A673 (cell line): ENCODE measurements at regions not wholly inside any gene's neighbourhood (a gene's known extent, or its start where the extent isn't known, plus 50 kb on each side); places are given as distances from the start of the nearest gene placed in this dataset.

Experiments
- BruUV-seq: library from RNA; stranded (reverse); fragments of 400-500 nt; replicated peaks from 2 replicates; lab custom pipeline; 2021; lab: Mats Ljungman, UMichigan
- CTCF ChIA-PET: fragments of 300-600 bp; sonication (Branson Sonifier 250); formaldehyde crosslinking; loops from one replicate; lab custom pipeline; 2022; ENCODE audit warnings: antibody characterized with exemption; lab: Charles Lee
- POLR2A ChIA-PET: fragments of 300-600 bp; sonication (Branson Sonifier 250); formaldehyde crosslinking; loops from one replicate; lab custom pipeline; 2022; ENCODE audit warnings: antibody characterized with exemption; ENCODE audit not compliant: low non-redundant PET; lab: Charles Lee
- DNase-seq: peaks from one replicate; pipeline ENCODE4 v3.0.0-alpha.2; 2015; ENCODE audit warnings: low spot score
- H3K27ac ChIP-seq: fragments of 200-600 bp; sonication (generic); 2 replicates; pipeline ENCODE4 v1.5.1; 2016; ENCODE audit warnings: mixed run types, low read depth, mild to moderate bottlenecking, mixed read lengths, antibody characterized with exemption, low read length; ENCODE audit not compliant: poor library complexity, severe bottlenecking
- H3K27me3 ChIP-seq: fragments of 200-600 bp; sonication (generic); replicated peaks from 2 replicates; pipeline ENCODE4 v1.6.1; 2017; ENCODE audit warnings: mixed run types, low read depth, mild to moderate bottlenecking, mixed read lengths, antibody characterized with exemption, low read length; ENCODE audit not compliant: insufficient read depth, poor library complexity
- H3K36me3 ChIP-seq: fragments of 200-600 bp; sonication (generic); 2 replicates; pipeline ENCODE4 v1.6.1; 2016; ENCODE audit warnings: mixed run types, mild to moderate bottlenecking, mixed read lengths, antibody characterized with exemption, low read length; ENCODE audit not compliant: insufficient read depth, poor library complexity, severe bottlenecking
- H3K4me1 ChIP-seq: fragments of 200-600 bp; sonication (generic); 2 replicates; pipeline ENCODE4 v1.6.1; 2017; ENCODE audit warnings: mixed run types, mild to moderate bottlenecking, mixed read lengths, antibody characterized with exemption, low read length; ENCODE audit not compliant: insufficient read depth, poor library complexity, severe bottlenecking
- H3K4me3 ChIP-seq: fragments of 200-600 bp; sonication (generic); 2 replicates; pipeline ENCODE4 v1.5.1; 2016; ENCODE audit warnings: low read depth, mixed run types, mild to moderate bottlenecking, mixed read lengths, low read length; ENCODE audit not compliant: poor library complexity, severe bottlenecking
- H3K9me3 ChIP-seq: fragments of 200-600 bp; sonication (generic); 2 replicates; pipeline ENCODE4 v1.6.1; 2016; ENCODE audit warnings: mixed run types, low read depth, mild to moderate bottlenecking, mixed read lengths, antibody characterized with exemption, low read length; ENCODE audit not compliant: poor library complexity, severe bottlenecking
- EZH2 ChIP-seq: fragments of 200-600 bp; sonication (generic); IDR thresholded peaks from 2 replicates; pipeline ENCODE4 v1.6.1; 2017; ENCODE audit warnings: borderline replicate concordance, low read depth, mild to moderate bottlenecking, mixed read lengths, antibody characterized with exemption, low read length; ENCODE audit not compliant: poor library complexity, severe bottlenecking
- intact Hi-C: fragments of 100-400 bp; cut with micrococcal nuclease; formaldehyde crosslinking; loops from one replicate; pipeline ENCODE4 v1.10.0; 2022; ENCODE audit not compliant: unreplicated experiment
- TF ChIP-seq, protein P1 (sequence below): fragments of 300-800, 200-600 bp; sonication (generic); conservative IDR thresholded peaks from 2 replicates; pipeline ENCODE4 v1.5.1; 2017; ENCODE audit warnings: low read depth, mild to moderate bottlenecking, antibody characterized with exemption, low read length, moderate library complexity, mixed read lengths

DNA sequence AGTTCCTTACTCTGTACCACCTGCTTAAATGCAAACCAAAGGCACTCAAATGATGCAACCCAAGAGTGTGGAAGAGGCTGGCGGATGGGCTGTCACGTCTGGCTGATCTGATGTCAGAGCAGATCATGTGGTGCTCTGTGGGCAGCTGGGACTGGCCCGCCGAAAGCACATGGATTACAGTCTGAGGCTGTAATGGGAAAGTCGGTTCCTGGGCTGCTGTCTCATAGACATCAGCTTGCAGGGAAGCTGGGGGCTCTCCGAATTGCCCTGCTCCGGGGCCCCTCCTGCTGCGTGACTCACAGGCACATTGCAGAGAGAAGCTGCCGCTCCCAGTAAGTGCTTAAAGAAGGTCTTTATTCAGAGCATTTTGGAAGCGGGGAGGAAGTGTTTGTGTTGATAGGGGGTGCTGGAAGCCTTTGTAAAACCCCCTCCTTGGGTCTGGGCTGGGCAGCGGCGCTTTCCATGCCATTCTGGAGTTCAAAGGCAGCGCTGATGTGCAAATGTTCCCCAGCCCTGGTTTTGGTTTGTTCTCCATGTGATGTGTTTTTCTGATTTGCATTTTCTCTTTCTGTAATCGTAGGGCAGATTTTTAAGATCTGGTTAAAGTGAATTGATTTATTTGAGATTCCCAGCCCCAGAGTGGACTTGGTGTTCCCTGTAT is 181.1 kb downstream of the LARP7 start:
- intact Hi-C loops, result no loop called here
- CTCF ChIA-PET, result interaction anchor here (1.1 kb wide), 1 partner anchor 53 kb away, joined by 5 read pairs; no protein-coding TSS in a partner anchor
- H3K36me3 ChIP-seq, result no peaks in the 10 kb centered on the region
- POLR2A ChIA-PET, result no interaction called here
- TF ChIP-seq, protein P1, sequence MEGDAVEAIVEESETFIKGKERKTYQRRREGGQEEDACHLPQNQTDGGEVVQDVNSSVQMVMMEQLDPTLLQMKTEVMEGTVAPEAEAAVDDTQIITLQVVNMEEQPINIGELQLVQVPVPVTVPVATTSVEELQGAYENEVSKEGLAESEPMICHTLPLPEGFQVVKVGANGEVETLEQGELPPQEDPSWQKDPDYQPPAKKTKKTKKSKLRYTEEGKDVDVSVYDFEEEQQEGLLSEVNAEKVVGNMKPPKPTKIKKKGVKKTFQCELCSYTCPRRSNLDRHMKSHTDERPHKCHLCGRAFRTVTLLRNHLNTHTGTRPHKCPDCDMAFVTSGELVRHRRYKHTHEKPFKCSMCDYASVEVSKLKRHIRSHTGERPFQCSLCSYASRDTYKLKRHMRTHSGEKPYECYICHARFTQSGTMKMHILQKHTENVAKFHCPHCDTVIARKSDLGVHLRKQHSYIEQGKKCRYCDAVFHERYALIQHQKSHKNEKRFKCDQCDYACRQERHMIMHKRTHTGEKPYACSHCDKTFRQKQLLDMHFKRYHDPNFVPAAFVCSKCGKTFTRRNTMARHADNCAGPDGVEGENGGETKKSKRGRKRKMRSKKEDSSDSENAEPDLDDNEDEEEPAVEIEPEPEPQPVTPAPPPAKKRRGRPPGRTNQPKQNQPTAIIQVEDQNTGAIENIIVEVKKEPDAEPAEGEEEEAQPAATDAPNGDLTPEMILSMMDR, result no peak
- TSS peak; percentile 61 for BruUV-seq
- DNase-seq, result peak; percentile 81
- peaks cover 3% of the 10 kb centered on the region for H3K4me1 ChIP-seq
- H3K4me3 ChIP-seq, result peak overlapping the region; percentile 51
- peak overlapping the region; percentile 68 for H3K27ac ChIP-seq
- no peaks in the 10 kb centered on the region for H3K9me3 ChIP-seq
- H3K27me3 ChIP-seq, result no peaks in the 10 kb centered on the region

DNA sequence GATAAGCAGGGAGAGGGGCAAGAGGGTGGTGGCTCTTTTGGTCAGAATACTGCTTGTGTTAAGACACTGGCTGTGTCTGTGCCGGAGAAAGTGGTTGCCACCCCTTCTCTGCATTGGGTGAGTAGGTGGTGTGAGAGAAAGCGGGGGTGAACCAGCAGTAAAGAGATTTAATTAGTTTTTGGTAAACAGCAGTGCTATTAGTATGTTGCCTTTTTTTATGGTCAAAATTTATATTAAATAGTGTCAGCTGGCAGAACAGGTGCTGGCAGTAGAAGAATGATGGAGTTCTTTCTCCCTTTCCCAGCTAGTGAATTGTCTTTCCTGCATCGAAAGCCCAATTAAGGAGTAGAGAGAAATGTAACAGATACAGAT is 181.6 kb downstream of the LARP7 start:
- ChIA-PET CTCF (no interaction called here), POLR2A (no interaction called here)
- H3K4me1 ChIP-seq, result peaks cover 3% of the 10 kb centered on the region
- no peaks in the 10 kb centered on the region for H3K27me3 ChIP-seq
- H3K36me3 ChIP-seq, result no peaks in the 10 kb centered on the region
- intact Hi-C loops, result no loop called here
- no peaks in the 10 kb centered on the region for H3K9me3 ChIP-seq
- DNase-seq, result no peak
- peak overlapping the region; percentile 51 for H3K4me3 ChIP-seq
- peak overlapping the region; percentile 68 for H3K27ac ChIP-seq
- BruUV-seq, result no TSS peak
- TF ChIP-seq, protein P1, result no peak
- no peak for TF ChIP-seq EZH2

DNA sequence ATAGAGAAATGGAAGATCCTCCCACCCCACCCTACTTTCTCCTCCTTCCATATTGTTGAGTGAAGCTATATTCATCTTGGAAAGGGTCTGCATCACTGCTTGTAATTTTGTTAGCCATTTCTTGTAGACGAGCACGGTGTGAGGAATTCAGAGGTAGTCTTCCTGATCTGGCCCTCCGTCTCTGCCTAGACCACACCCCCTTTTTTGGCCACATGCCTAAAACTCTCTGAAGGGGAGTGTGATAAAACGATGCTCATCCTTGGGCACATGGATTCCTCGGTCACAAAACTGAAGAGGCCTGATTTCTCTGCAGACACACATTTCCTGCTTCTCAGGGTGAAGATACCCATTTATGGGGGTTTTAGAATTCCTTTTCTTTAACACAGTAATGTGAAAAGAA is 182.8 kb downstream of the LARP7 start:
- intact Hi-C loops, result no loop called here
- ChIA-PET CTCF (no interaction called here), POLR2A (no interaction called here)
- Histone ChIP-seq H3K4me3 (no peak overlapping the region), H3K9me3 (no peaks in the 10 kb centered on the region), H3K4me1 (peaks cover 3% of the 10 kb centered on the region), H3K36me3 (no peaks in the 10 kb centered on the region), H3K27ac (no peak overlapping the region), H3K27me3 (no peaks in the 10 kb centered on the region)
- DNase-seq, result no peak
- TF ChIP-seq, protein P1, result no peak
- TF ChIP-seq EZH2, result no peak
- no TSS peak for BruUV-seq
